NCI-H1930 (cell line): ENCODE measurements at regions not wholly inside any gene's neighbourhood (a gene's known extent, or its start where the extent isn't known, plus 50 kb on each side); places are given as distances from the start of the nearest gene placed in this dataset.

Source experiments
- DNase-seq, 2 experiments: peaks; one replicate each; lab custom pipeline; 2025; lab: John Stamatoyannopoulos, UW

DNA sequence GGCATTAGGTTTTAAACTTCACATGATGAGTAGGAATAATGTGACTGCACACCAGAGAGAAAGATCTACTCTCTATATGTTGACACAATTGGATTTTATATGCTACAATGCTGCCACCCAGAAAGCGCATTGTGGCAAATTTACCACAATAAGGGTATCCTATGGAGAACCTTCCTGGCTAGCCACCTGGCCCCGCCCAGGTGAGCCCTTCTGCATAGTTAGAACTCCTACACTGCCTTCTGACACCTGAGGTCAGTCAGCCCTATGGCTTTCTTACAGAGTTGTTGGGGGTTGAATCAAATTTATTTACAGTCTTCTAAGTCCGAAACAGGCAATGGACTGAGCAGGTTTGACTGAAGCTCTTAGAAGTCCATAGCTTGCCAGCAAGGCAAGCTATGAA, 153.8 kb upstream of the S100G start:
- no peak for DNase-seq

DNA sequence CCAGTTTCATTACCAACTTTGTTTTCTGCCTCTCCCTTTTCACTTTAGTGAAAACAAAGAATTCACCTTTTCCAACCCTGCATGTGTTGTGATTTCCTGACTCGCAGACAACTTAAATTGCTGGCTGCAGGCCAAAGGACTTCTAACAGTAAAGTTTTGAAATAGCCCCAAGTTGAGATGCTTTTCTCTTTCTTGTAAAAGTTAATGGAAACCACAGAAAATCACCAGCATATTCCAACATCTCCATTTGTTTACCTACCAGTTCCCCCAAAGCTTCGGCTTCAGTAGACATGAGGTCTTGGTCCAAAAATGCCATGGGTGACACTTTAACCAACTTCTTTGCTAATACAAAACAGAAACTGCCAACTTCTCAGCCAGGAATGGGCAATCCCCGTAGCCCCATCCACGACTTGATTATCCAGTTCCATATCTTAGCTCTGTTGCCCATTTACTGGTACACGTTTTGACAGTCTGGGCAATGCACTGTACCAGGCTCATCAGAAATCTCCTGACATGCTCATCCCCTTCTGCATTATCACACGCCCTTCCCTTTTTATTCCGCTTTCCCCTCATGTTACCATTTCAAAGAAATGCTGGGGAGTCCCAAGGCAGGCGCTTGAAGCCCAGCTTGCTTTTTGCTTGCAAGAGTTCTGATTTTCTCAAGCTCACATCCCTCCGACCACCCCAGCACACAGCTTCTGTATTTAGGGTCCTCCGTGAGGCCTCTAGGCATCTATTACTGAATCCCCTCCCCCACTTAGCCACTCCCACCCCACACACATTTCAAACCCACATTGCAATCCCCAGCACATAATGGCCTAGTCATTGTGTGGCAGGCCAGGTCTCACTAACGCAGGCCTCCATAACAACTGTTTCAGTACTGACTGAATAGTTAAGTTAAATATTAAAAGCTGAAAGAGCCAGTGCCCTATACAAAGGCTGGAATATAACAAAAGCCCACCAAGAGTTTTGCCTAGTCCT, 137.9 kb upstream of the S100G start:
- no peak for DNase-seq

DNA sequence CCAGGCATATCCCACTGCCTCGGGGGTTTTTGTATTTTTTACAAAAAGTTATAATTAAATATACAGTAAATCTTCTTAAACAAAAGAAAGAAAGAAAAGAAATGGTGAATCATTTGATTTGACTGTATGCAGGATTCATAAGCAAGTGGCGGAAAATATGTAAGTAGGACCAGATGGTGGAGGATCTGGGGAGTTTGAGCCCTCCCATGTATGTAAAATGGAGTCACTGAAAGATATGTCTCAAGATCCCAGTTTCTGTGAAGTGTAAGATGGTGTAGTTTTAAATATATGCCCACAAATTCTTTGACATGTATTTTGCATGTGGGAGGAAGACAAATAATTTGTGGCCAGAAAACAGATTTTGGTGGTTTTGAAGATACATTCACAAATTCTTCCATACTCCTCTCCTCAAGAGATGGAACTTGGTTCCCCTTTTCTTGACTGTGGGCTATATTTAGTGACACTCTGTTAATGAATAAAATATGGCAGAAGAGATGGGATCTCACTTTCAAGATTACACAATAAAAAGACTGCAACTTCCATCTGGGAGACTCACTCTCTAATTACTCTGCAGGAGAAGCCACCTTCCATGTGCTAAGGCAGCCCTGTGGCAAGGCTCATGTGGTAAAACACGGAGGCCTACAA, 133.6 kb upstream of the S100G start:
- no peak for DNase-seq

DNA sequence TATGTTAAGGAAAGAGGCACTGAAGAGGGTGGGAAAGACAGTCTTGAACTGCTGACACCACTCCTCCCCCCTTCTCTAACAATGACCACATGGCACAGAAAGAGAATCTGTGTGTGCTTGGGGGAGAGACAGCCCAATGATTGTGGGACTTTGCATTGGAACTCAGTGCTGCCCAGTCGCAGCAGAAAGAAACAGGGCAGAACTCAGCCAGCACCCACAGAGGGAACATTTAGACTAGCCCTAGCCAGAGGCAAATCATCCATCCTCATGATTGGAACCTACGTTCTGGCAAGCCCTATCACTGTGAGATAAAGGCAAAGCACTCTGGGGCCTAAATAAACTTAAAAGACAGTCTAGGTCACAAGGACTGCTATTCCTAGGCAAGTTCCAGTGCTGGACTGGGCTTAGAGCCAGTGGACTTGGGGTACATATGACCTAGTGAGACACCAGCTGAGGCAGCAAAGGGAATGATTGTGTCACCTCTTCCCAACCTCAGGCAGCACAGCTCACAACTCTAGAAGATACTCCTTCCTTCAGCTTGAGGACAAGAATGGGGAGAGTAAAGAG, 132.8 kb upstream of the S100G start:
- DNase-seq: no peak

DNA sequence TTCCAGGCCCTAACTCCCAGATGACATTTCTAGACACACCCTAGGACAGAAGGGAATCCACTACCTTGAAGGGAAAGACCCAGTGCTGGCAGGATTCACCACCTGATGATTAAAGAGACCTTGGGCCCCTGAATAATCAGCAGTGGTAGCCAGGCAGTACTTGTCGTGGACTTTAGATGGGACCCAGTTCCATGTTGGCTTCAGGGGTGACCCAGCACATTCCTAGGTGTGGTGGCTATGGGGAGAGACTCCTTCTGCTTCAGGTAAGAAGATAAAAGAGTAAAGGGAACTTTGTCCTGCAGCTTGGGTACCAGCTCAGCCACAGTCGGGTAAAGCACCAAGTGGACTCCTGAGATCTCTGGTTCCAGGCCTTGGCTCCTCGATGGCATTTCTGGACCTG, 131.8 kb upstream of the S100G start:
- no peak for DNase-seq

DNA sequence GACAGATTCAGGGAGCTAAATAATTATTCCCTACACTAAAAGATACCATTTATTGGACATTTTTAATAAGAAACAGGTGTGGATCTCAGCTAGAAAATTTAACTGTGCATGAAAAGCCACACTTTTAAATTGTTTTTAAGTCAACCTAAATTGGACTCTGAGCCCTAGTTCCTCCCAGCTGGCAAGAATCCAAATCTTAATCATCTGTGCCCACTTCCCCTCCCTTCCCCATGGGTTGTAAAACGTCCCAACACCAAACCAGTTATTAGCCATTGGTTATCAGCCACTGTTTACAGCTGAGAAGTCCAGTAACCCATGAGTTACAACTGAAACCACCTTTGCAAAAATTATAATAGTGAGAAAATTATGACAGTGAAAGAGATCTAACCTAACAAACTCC, 125.6 kb upstream of the S100G start:
- DNase-seq: no peak

DNA sequence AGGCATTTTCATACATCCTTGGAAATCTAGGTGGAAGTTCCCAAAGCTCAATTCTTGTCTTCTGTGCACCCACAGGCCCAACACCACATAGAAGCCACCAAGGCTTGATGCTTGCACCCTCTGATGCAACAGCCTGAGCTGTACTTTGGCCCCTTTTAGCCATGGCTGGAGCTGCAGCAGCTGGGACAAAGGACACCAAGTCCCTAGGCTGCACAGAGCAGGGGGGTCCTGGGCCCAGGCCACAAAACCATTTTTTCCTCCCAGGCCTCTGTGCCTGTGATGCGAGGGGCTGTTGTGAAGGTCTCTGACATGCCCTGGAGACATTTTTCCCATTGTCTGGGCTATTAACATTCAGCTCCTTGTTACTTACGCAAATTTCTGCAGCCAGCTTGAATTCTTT, 124.0 kb upstream of the S100G start:
- DNase-seq: no peak

DNA sequence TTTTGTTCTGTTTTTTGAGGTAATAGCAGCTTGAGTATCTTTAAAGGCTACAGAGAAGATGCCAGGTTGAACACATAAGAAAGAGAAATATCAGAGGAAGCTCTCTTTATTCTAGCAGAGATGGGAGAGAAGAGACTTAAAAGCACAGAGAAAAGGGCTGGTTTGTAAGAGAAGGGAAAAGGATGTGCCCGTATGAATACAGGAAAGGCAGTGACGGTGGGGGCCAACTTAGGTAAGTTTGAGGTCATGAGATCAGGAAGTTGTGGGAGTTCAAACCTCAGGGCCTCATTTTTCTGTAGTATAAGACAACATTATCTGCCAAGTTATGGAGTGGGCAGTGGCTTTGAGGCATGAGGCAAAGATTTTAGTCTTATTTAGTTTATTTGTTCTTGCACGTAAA, 121.3 kb upstream of the S100G start:
- DNase-seq: no peak
